ENCODE measurements at regions not wholly inside any gene's neighbourhood (a gene's known extent, or its start where the extent isn't known, plus 50 kb on each side); places are given as distances from the start of the nearest gene placed in this dataset.

- TF ChIP-seq CTCF (IDR thresholded peaks at IDR 0.05), result no peak
- ATAC-seq (ENCODE audit: low FRiP score), result no peak
- no peak for DNase-seq (ENCODE audit: low spot score)
These were observed 1311.7 kb downstream of the ARAP2 start for GRCh38 chr4:34932591-34932990.

GRCh38 chr4:34935739-34936138, 1308.6 kb downstream of the ARAP2 start:
- DNase-seq (ENCODE audit: low spot score) (no peak), ATAC-seq (ENCODE audit: low FRiP score) (no peak)
- TF ChIP-seq CTCF (IDR thresholded peaks at IDR 0.05), result no peak

- no peak for ATAC-seq (ENCODE audit: low FRiP score)
These were observed 1305.2 kb downstream of the ARAP2 start for GRCh38 chr4:34939073-34939472.

GRCh38 chr4:34943741-34944386, 1300.5 kb downstream of the ARAP2 start:
- TF ChIP-seq CTCF (IDR thresholded peaks at IDR 0.05), result no peak
- ATAC-seq (ENCODE audit: low FRiP score), result no peak

More at GRCh38 chr4:34939073-34939472, 1305.2 kb downstream of the ARAP2 start:
- DNase-seq (ENCODE audit: low spot score), result no peak
- no peak for TF ChIP-seq CTCF (IDR thresholded peaks at IDR 0.05)

GRCh38 chr4:34950926-34951325, 1293.4 kb downstream of the ARAP2 start:
- ATAC-seq (ENCODE audit: low FRiP score) (no peak), DNase-seq (ENCODE audit: low spot score) (no peak)
- TF ChIP-seq CTCF (IDR thresholded peaks at IDR 0.05), result no peak

More at GRCh38 chr4:34943741-34944386, 1300.5 kb downstream of the ARAP2 start:
- no peak for DNase-seq (ENCODE audit: low spot score)

- DNase-seq (ENCODE audit: low spot score) (no peak), ATAC-seq (ENCODE audit: low FRiP score) (no peak)
- no peak for TF ChIP-seq CTCF (IDR thresholded peaks at IDR 0.05)
These were observed 1291.0 kb downstream of the ARAP2 start for GRCh38 chr4:34953145-34953799.

GRCh38 chr4:34964613-34965012, 1279.7 kb downstream of the ARAP2 start:
- ATAC-seq (ENCODE audit: low FRiP score), result no peak
- TF ChIP-seq CTCF (IDR thresholded peaks at IDR 0.05), result no peak
- no peak for DNase-seq (ENCODE audit: low spot score)

Data from omental fat pad (tissue), 3 donors.